Nucleus accumbens (tissue), 56 donors: ENCODE measurements at regions not wholly inside any gene's neighbourhood (a gene's known extent, or its start where the extent isn't known, plus 50 kb on each side); places are given as distances from the start of the nearest gene placed in this dataset.
"Not testable (repeated sequence)": the region's sequence is repeated elsewhere in the genome, so short reads cannot be mapped to it uniquely, and the experiment has no call there.

Source experiments
- DNase-seq, 56 donors: peaks; one replicate each; lab custom pipeline; 2025; lab: John Stamatoyannopoulos, UW

DNA sequence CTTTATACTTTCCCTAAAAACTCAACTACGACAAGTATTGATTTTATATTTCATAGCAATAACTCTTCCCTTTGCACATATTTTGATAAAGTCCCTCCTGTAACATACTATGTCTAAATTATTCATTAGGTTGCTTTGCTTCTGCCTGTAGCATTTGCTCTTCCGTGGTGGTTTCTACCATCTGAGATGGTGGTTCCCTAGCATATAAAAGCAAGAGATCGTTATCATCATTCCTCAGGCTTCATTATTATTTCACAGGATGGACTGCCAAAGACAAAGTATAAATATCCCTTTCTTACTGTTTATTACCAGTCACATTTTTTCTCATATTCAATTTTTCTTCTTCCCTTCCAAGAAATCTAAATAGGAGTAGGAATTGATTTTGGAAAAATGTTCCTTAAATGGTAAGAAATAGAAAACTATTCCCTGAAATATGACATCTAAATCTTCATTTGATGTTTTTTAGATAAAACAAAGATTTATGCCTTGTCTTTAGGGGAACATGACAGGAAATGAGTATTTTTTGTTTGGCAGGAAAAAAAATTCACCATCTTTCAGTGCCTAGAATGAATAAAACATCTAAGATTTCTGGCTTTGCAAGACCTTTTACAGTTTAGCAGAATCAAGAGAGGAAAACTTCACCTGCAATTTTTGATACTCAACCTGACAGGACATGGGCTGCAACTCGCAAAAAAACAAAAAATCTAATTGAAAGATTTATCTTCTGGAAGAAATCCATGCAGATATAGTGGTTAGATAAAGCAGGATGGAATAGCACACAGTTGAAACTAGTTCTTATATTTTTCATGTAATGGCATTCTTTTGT is 340.0 kb downstream of the SPRY2 start:
- no peak for DNase-seq

DNA sequence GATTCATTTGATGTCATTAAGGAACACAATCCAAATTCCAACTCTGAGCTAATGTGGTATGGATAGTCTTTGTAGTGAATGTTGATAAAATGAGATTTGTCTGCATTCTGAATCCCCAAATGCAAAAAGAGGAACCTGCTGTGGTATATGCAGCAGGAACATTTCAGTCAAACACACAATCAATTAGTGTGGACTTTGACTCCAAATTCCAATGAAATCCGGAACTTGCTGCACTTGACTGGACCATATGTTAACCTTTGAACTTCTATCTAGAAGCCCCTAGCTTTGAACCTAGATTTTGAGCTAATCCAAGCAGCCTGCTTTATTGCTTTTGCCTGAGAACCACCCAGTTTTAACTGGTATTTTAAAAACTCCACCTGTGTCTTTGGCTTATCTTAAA is 341.3 kb downstream of the SPRY2 start:
- DNase-seq: no peak

DNA sequence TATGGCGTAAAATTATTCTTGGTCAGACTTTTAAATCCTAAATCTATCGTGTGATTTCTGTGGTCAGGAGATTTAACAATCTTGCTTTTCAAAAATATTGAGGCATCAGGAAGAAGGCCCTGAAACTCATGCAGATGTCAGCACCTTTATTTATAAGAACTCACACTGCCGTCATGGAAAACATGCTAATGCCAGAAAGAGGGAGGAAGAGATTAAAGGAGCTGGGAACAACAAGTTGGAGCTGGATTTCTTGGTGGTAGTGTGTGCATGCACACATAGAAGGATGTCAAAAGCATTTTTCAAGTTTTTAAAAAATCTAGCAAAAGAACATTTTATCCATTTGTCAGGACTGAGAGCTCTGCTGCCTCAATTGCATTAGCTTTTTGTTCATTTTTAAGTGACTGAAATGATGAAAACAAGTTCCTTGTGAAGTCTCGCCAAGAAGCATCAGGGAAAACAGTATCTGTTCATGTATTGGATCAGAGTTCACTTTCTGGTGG is 342.5 kb downstream of the SPRY2 start:
- no peak for DNase-seq

DNA sequence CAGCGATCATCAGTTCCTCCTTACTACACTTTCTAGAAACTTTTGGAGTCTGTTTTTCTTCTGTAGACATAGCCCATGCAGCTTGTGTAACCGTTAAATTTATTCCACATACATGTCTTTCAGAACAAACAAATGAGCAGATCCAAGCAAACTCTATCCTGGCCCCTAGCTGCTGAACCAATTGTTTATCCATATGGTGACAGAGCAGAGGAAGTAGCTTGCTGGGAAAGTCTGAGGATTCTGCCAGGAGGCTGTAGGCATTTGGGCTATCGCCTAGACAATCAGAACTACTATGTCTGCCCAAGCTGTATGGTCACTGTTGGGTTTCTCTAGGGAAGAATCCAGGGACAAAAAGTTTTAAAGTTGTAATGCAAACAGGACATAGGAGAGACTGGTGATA is 343.7 kb downstream of the SPRY2 start:
- no peak for DNase-seq

GRCh38 chr13:79995334-79995733 is 345.6 kb downstream of the SPRY2 start:
- peak in 1 of 56 donors; percentile 37 for DNase-seq

- DNase-seq: no peak
These were observed 348.8 kb downstream of the SPRY2 start for GRCh38 chr13:79992111-79992510.

DNA sequence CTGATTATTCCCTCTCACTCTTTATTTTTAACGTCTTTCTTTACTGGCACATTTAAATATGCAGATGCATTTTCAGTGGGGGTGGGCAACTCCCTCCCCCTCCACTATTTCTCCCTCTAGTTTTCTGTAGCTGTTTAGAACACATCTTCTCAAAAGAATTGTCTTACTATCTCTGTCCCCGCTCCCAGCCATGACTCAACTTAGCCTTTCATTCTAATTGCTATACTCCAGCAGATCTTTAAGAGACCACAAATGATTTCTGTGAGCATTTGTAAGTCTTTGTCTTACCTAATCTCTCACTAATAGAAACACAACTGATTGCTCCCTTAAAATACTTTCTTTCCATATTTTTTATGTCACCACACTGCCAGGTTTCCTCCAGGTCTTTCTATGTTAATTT is 350.9 kb downstream of the SPRY2 start:
- no peak for DNase-seq

GRCh38 chr13:79989217-79989661 is 351.7 kb downstream of the SPRY2 start:
- no peak for DNase-seq

DNA sequence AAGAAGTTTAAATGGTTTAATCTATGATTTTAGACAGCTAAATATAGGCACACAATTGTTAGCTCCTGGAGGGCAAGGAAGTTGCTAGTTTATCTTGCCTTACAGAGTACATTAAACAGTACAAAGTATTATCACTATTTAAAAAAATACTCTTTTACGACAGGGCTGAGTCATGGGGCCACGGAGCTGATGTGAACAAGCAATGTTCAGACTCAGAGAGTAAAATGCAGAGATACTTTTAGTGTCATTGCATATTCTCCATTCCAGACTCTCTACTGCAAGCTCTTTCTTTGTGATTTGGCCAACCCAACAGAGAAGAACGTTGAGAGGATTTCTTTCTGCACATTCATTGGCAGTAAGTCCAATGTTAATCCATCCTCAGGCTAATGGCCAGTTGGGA is 352.4 kb downstream of the SPRY2 start:
- no peak for DNase-seq

- DNase-seq: no peak
These were observed 353.2 kb downstream of the SPRY2 start for GRCh38 chr13:79987761-79988160.

DNA sequence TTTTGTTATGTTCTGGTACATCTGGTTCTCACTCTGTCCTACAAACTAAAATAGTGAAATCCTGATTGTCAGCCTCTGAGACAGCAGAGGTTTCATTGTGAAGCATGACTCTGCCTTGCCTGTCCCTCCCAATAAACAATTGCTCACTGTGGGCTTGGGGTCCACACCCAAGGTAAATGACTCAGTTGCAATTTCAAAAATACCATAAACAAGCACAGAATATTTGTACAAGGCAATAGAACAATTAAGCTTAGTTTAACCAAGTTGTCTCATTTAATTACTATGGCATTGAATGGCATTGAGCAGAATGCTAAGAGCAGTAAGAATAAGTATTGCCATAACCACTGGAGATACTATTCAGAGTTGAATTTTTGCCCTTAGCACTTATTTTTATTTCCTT is 353.6 kb downstream of the SPRY2 start:
- DNase-seq: no peak

DNA sequence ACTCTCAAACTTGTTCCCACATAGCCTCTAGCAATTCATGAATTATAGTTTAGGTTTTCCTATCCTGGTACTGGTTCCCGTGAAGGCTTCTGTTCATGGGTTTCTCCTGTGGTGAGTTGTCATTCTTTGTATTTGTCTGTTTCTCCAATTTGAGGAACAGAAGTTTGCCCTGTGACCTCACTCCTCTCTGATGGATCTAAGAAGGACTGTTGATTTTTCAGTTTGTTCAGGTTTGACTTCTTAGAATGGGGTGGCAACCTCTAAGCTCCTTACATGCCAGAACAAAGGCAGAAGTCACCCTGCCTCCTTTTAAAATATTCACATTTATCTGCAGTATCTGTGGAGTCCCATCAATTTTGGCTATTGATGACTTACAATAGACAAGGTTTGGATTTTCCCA is 354.0 kb downstream of the SPRY2 start:
- DNase-seq: no peak

DNA sequence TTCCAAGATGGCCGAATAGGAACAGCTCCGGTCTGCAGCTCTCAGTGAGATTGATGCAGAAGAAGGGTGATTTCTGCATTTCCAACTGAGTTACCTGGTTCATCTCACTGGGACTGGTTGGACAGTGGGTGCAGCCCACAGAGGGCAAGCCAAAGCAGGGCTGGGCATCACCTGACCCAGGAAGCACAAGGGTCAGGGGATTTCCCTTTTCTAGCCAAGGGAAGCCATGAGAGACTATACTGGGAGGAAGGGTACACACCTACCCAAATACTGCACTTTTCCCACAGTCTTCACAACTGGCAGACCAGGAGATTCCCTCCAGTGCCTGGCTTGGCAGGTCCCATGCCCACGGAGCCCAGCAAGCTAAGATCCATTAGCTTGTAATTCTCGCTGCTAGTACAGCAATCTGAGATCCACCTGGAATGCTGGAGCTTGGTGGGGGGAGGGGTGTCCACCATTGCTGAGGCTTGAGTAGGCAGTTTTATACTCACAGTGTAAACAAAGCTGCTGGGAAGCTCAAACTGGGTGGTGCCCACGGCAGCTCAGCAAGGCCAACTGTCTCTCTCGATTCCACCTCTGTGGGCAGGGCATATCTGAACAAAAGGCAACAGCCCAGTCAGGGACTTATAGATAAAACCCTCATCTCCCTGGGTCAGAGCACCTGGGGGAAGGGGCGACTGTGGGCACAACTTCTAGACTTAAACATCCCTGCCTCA is 365.8 kb downstream of the SPRY2 start:
- DNase-seq: not testable (repeated sequence)

GRCh38 chr13:79973533-79973963 is 367.4 kb downstream of the SPRY2 start:
- DNase-seq: no peak

DNA sequence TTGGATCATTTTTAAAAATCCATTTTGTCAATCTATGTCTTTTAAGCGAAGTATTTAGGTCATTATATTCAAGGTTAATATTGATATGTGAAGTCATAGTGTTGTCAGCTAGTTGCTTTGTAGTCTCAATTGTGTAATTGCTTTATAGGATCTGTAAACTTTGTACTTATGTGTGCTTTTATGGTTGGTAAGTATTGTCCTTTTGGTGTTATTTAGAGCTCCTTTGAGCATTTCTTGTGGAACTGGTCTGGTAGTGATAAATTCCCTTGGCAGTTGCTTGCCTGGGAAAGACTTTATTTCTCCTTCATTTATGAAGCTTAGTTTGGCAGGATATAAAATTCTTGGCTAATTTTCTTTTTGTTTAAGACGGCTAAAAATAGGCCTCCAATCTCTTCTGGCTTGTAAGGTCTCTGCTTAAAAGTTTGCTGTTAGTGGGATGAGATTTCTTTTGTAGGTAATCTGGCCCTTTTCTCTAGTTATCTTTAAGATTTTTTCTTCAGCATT is 368.8 kb downstream of the SPRY2 start:
- DNase-seq: no peak

- no peak for DNase-seq
These were observed 374.4 kb downstream of the SPRY2 start for GRCh38 chr13:79966493-79966895.

GRCh38 chr13:79966059-79966458 is 374.9 kb downstream of the SPRY2 start:
- DNase-seq: no peak

- no peak for DNase-seq
These were observed 394.4 kb downstream of the SPRY2 start for GRCh38 chr13:79946556-79946955.

- no peak for DNase-seq
These were observed 397.4 kb downstream of the SPRY2 start for GRCh38 chr13:79943346-79944023.

DNA sequence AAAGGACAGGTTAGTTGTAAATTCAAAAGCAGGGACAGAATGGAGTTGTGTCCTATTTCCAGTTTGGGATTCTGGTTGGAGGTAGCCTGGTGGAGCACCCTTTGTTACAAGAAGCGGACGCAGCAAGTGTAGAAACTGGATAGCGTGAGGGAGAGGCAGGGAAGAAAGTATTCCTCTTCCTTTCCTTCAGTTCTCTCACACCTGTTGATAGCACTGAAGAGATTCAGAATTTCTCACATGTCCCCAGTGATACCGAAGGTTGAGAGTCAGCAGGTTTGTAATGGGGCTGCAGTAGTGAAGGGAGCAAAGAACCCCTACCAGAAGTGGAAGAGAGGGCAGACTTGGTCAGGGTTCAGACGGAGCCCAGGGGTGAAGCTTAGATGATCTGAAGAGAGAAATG is 399.2 kb downstream of the SPRY2 start:
- DNase-seq: no peak

GRCh38 chr13:79939689-79940088 is 401.2 kb downstream of the SPRY2 start:
- DNase-seq: no peak
